Lower leg skin (tissue), 4 donors: ENCODE measurements at regions not wholly inside any gene's neighbourhood (a gene's known extent, or its start where the extent isn't known, plus 50 kb on each side); places are given as distances from the start of the nearest gene placed in this dataset.

Experiments
- DNase-seq, 2 donors: peaks; one replicate each; pipeline ENCODE4 v3.0.0-alpha.2; 2019; ENCODE audit warnings: low spot score in 2 of 2
- H3K4me3 ChIP-seq: fragments of 200-600 bp; sonication (generic); 2 replicates; pipeline ENCODE4 v1.5.1; 2017; ENCODE audit warnings: mild to moderate bottlenecking, low read depth; ENCODE audit not compliant: poor library complexity, severe bottlenecking
- POLR2A ChIP-seq, 2 donors: fragments of 450-650 bp; IDR thresholded peaks; one replicate each; pipeline ENCODE4 v1.6.1; 2016 to 2017; ENCODE audit warnings: antibody characterized with exemption in 2 of 2, mild to moderate bottlenecking in 1 of 2, moderate library complexity in 1 of 2
- WGBS, 2 donors: methylation state at CpG; one replicate each; pipeline ENCODE4 v1.1.5; 2018; 5-methylcytosine and 5-hydroxymethylcytosine counted together
- intact Hi-C: fragments of 100-400 bp; cut with DNase I; formaldehyde crosslinking; loops from one replicate; pipeline ENCODE4 v1.15.0; 2023; ENCODE audit warnings: low total_unique reads
- TF ChIP-seq, protein P1 (sequence below), 3 donors: fragments of 450-650 bp; IDR thresholded peaks; one replicate each; pipeline ENCODE4 v1.5.1; 2016; ENCODE audit warnings: antibody characterized with exemption in 3 of 3, mild to moderate bottlenecking in 3 of 3, moderate library complexity in 2 of 3

- intact Hi-C loops = no loop called here
- WGBS, 2 donors = 40 to 47% methylated on average over 5 of the region's 5 CpGs
- DNase-seq = no peak
- TF ChIP-seq, protein P1, sequence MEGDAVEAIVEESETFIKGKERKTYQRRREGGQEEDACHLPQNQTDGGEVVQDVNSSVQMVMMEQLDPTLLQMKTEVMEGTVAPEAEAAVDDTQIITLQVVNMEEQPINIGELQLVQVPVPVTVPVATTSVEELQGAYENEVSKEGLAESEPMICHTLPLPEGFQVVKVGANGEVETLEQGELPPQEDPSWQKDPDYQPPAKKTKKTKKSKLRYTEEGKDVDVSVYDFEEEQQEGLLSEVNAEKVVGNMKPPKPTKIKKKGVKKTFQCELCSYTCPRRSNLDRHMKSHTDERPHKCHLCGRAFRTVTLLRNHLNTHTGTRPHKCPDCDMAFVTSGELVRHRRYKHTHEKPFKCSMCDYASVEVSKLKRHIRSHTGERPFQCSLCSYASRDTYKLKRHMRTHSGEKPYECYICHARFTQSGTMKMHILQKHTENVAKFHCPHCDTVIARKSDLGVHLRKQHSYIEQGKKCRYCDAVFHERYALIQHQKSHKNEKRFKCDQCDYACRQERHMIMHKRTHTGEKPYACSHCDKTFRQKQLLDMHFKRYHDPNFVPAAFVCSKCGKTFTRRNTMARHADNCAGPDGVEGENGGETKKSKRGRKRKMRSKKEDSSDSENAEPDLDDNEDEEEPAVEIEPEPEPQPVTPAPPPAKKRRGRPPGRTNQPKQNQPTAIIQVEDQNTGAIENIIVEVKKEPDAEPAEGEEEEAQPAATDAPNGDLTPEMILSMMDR (IDR thresholded peaks at IDR 0.05) = no peak
- TF ChIP-seq POLR2A (IDR thresholded peaks at IDR 0.05) = no peak
- no peak overlapping the region for H3K4me3 ChIP-seq
Measured at GRCh38 chr4:183773790-183774189, 114.7 kb downstream of the TRAPPC11 start.

GRCh38 chr4:183783306-183783705 is 121.8 kb upstream of the STOX2 start:
- intact Hi-C loops = no loop called here
- no peak overlapping the region for H3K4me3 ChIP-seq
- DNase-seq = no peak
- no peak for TF ChIP-seq POLR2A (IDR thresholded peaks at IDR 0.05)
- TF ChIP-seq, protein P1 (IDR thresholded peaks at IDR 0.05) = no peak
- WGBS, 2 donors = 89 to 92% methylated on average over 4 of the region's 4 CpGs

DNA sequence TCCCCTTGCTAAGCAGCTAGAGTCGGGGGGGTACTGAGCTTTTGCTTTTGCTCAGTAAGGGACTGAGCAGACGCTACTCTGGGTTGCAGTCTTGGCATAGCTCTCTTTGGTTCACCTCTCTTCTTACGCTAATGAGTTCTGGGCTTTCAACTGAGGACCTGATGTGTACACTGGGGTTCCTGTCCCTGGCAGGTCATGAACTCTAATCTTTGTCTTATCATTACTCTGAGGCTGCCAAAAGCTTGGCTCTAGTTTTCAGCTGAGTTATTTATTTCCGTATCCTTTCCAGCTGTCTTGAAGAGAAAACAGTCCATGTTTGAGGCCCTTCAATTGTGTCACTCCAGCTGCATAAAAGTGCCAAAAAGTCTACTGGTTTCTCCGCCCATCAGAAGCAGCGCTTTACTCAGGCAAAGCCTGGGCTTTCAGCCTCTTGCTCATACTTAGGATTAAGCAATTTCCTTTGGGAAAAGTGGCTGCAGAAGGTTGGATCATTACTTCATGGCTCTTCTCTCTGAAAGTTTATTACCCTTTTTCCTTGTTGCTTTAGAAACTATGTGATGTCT is 121.0 kb upstream of the STOX2 start:
- no peak overlapping the region for H3K4me3 ChIP-seq
- no peak for TF ChIP-seq POLR2A (IDR thresholded peaks at IDR 0.05)
- TF ChIP-seq, protein P1 (IDR thresholded peaks at IDR 0.05) = no peak
- WGBS, 2 donors = 34 to 48% methylated on average over 6 of the region's 6 CpGs
- intact Hi-C loops = no loop called here
- DNase-seq = peak in 1 of 2 donors; percentile 45

DNA sequence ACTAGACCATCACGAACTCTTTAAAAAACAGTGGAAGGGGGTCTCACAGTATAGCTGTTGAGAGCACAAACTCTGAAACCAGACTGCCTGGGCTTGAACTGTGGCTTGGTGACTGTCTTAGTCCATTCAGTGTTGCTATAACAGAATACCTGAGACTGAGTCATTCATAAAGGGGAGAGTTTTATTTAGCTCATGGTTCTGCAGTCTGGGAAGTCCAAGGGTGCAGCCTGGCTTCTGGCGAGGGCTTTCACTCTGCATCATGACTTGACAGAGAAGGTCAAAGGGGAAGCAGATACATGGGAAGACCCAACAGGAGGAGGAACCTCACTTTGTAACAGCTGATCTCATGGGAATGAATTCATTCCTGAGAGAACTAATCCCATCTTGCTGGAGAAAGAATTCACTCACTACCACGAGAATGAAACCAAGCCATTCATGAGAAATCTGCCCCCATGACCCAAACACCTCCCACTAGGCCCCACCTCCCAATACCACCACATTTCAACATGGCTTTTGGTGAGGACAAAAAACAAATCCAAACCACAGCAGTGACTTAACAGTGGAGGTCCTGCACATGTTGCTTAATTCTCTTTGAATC is 116.7 kb upstream of the STOX2 start:
- 87 to 89% methylated on average over 3 of the region's 3 CpGs for WGBS, 2 donors
- intact Hi-C loops = no loop called here
- H3K4me3 ChIP-seq = no peak overlapping the region
- no peak for DNase-seq
- no peak for TF ChIP-seq POLR2A (IDR thresholded peaks at IDR 0.05)
- TF ChIP-seq, protein P1 (IDR thresholded peaks at IDR 0.05) = no peak

DNA sequence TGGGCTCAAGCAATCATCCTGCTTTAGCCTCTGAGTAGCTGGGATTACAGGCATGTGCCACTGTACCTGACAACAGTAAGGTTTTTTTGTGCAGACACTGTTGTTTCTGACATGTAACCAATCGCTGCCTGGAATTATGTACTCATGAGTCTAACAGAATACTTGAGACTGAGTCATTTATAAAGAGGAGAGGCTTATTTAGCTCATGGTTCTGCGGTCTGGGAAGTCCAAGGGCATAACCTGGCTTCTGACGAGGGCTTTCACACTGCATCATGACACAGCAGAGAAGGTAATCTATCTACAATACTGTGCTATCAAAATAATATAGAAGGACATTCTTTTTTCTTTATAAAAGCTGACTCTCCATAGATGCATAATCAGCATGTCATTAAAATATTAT is 115.5 kb upstream of the STOX2 start:
- TF ChIP-seq, protein P1 (IDR thresholded peaks at IDR 0.05) = no peak
- TF ChIP-seq POLR2A (IDR thresholded peaks at IDR 0.05) = no peak
- no peak overlapping the region for H3K4me3 ChIP-seq
- no peak for DNase-seq
- intact Hi-C loops = no loop called here
- 96% methylated on average over 3 of the region's 3 CpGs for WGBS, 2 donors

DNA sequence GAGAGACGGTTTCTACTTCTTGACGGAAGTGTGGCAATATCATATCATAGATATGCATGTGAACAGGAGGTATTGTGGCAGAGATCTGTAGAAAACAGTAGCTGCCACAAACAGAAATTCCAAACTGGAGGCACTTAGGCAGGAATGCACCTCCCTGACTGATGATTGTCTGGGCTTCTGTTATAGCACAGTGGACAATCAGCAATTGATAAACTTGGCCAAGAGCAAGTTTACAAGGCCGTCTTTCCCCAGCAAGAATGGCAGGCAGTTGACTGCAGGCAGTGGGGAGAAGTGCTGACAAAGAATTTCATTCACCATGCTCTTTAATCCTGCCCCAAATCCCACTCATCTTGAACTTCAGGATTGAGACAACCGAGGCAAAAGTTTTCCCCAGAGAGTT is 114.4 kb upstream of the STOX2 start:
- 77 to 78% methylated on average over 4 of the region's 4 CpGs for WGBS, 2 donors
- TF ChIP-seq, protein P1 (IDR thresholded peaks at IDR 0.05) = no peak
- no peak for TF ChIP-seq POLR2A (IDR thresholded peaks at IDR 0.05)
- no peak overlapping the region for H3K4me3 ChIP-seq
- intact Hi-C loops = no loop called here
- no peak for DNase-seq
